Liver (tissue), 8 donors: ENCODE measurements at regions not wholly inside any gene's neighbourhood (a gene's known extent, or its start where the extent isn't known, plus 50 kb on each side); places are given as distances from the start of the nearest gene placed in this dataset.

Experiments used
- DNase-seq: peaks from one replicate; pipeline ENCODE4 v3.0.0-alpha.2; 2017; ENCODE audit warnings: low spot score
- H3K27ac ChIP-seq, 2 donors: one replicate each; pipeline ENCODE4 v1.7.0; 2013; ENCODE audit warnings: inconsistent platforms in 2 of 2, low read length in 2 of 2, control low read depth in 1 of 2, low read depth in 1 of 2, mild to moderate bottlenecking in 1 of 2
- H3K27me3 ChIP-seq, 4 donors: one replicate each; pipeline versions ENCODE4 v1.6.1 to v1.7.0; 2013; ENCODE audit warnings: low read length in 3 of 4, inconsistent platforms in 1 of 4, mild to moderate bottlenecking in 1 of 4, moderate library complexity in 1 of 4; ENCODE audit not compliant: control insufficient read depth in 4 of 4, insufficient read depth in 4 of 4
- H3K36me3 ChIP-seq, 4 donors: one replicate each; pipeline versions ENCODE4 v1.6.1 to v1.7.0; 2013; ENCODE audit warnings: low read length in 3 of 4, mild to moderate bottlenecking in 3 of 4, low read depth in 1 of 4, moderate library complexity in 1 of 4; ENCODE audit not compliant: control insufficient read depth in 4 of 4, insufficient read depth in 3 of 4
- H3K4me1 ChIP-seq, 4 donors: one replicate each; pipeline versions ENCODE4 v1.6.1 to v1.7.0; 2013; ENCODE audit warnings: low read length in 3 of 4, mild to moderate bottlenecking in 3 of 4, moderate library complexity in 1 of 4; ENCODE audit not compliant: control insufficient read depth in 4 of 4, insufficient read depth in 4 of 4
- H3K4me3 ChIP-seq, 3 donors: one replicate each; pipeline versions ENCODE4 v1.6.1 to v1.7.0; 2013; ENCODE audit warnings: low read length in 3 of 3, control low read depth in 1 of 3, low read depth in 1 of 3, mild to moderate bottlenecking in 1 of 3
- H3K9ac ChIP-seq, 2 donors: one replicate each; pipeline ENCODE4 v1.7.0; 2013; ENCODE audit warnings: low read length in 2 of 2, mild to moderate bottlenecking in 2 of 2, moderate library complexity in 2 of 2, control low read depth in 1 of 2, low read depth in 1 of 2
- H3K9me3 ChIP-seq, 4 donors: one replicate each; pipeline versions ENCODE4 v1.6.1 to v1.7.0; 2013; ENCODE audit warnings: low read length in 3 of 4; ENCODE audit not compliant: control insufficient read depth in 4 of 4
- CTCF ChIP-seq: fragments of 150-350 bp; IDR thresholded peaks from 2 replicates; pipeline ENCODE4 v1.5.1; 2017; ENCODE audit warnings: improper control_type of control experiment, low read depth, low read length; ENCODE audit not compliant: missing input control
- EGR1 ChIP-seq, 2 donors: IDR thresholded peaks; 2 replicates each; pipeline ENCODE4 v1.6.1; 2016 to 2018; ENCODE audit warnings: antibody characterized with exemption in 2 of 2, low read depth in 2 of 2
- FOXA1 ChIP-seq: IDR thresholded peaks from 2 replicates; pipeline ENCODE4 v1.6.1; 2016; ENCODE audit warnings: antibody characterized with exemption
- FOXA2 ChIP-seq: IDR thresholded peaks from 2 replicates; pipeline ENCODE4 v1.6.1; 2016; ENCODE audit warnings: antibody characterized with exemption
- GABPA ChIP-seq, 2 donors: IDR thresholded peaks in 1 of 2; conservative IDR thresholded peaks in 1 of 2; 2 replicates each; pipeline ENCODE4 v1.6.1; 2016; ENCODE audit warnings: antibody characterized with exemption in 2 of 2, mild to moderate bottlenecking in 1 of 2, moderate library complexity in 1 of 2
- HNF4A ChIP-seq, 2 donors: conservative IDR thresholded peaks; 2 replicates each; pipeline ENCODE4 v1.6.1; 2016; ENCODE audit warnings: antibody characterized with exemption in 2 of 2, mild to moderate bottlenecking in 2 of 2
- HNF4G ChIP-seq: IDR thresholded peaks from 2 replicates; pipeline ENCODE4 v1.6.1; 2016; ENCODE audit warnings: antibody characterized with exemption
- JUND ChIP-seq, 2 donors: IDR thresholded peaks; 2 replicates each; pipeline ENCODE4 v1.6.1; 2016; ENCODE audit warnings: antibody characterized with exemption in 2 of 2
- MAX ChIP-seq: IDR thresholded peaks from 2 replicates; pipeline ENCODE4 v1.6.1; 2016; ENCODE audit warnings: antibody characterized with exemption
- NR2F2 ChIP-seq: IDR thresholded peaks from 2 replicates; pipeline ENCODE4 v1.6.1; 2016; ENCODE audit warnings: antibody characterized with exemption
- RAD21 ChIP-seq, 2 donors: IDR thresholded peaks; 2 replicates each; pipeline ENCODE4 v1.6.1; 2016; ENCODE audit warnings: antibody characterized with exemption in 2 of 2, mild to moderate bottlenecking in 2 of 2
- RXRA ChIP-seq, 2 donors: IDR thresholded peaks; 2 replicates each; pipeline ENCODE4 v1.6.1; 2017 to 2018; ENCODE audit warnings: antibody characterized with exemption in 2 of 2, mild to moderate bottlenecking in 1 of 2
- SP1 ChIP-seq: IDR thresholded peaks from 2 replicates; pipeline ENCODE4 v1.6.1; 2018; ENCODE audit warnings: antibody characterized with exemption, mild to moderate bottlenecking
- TAF1 ChIP-seq: conservative IDR thresholded peaks from 2 replicates; pipeline ENCODE4 v1.6.1; 2016; ENCODE audit warnings: antibody characterized with exemption, mild to moderate bottlenecking
- YY1 ChIP-seq: IDR thresholded peaks from 2 replicates; pipeline ENCODE4 v1.6.1; 2016; ENCODE audit warnings: antibody characterized with exemption, mild to moderate bottlenecking
- WGBS: extraction: QIAGEN DNeasy Blood & Tissue Kit; methylation state at CpG from one replicate; pipeline ENCODE4 v1.1.7; 2013; 5-methylcytosine and 5-hydroxymethylcytosine counted together
- TF ChIP-seq, protein P1 (sequence below): IDR thresholded peaks from 2 replicates; pipeline ENCODE4 v1.6.1; 2016; ENCODE audit warnings: antibody characterized with exemption, mild to moderate bottlenecking
- TF ChIP-seq, protein P2 (sequence below): IDR thresholded peaks from 2 replicates; pipeline ENCODE4 v1.6.1; 2016; ENCODE audit warnings: antibody characterized with exemption
- TF ChIP-seq, protein P3 (sequence below): IDR thresholded peaks from 2 replicates; pipeline ENCODE4 v1.6.1; 2016; ENCODE audit warnings: antibody characterized with exemption
- donor health status: healthy.
- donor health status: healthy.
- donor health status: healthy.
- donor health status: healthy.
- donor health status: healthy.

- no peaks in the 10 kb centered on the region for H3K36me3 ChIP-seq
- no peaks in the 10 kb centered on the region for H3K9me3 ChIP-seq
- H3K27ac ChIP-seq = no peak overlapping the region
- H3K4me3 ChIP-seq = no peak overlapping the region
- no peak for DNase-seq
- TF ChIP-seq JUND (IDR thresholded peaks at IDR 0.05) (no peak), CTCF (no peak), GABPA (IDR thresholded peaks at IDR 0.05 in 1 of 2, conservative IDR thresholded peaks at IDR 0.05 in 1 of 2) (no peak), NR2F2 (no peak), YY1 (no peak), TAF1 (no peak), EGR1 (IDR thresholded peaks at IDR 0.05; ENCODE audit: low read depth in 2 of 2) (no peak)
- TF ChIP-seq, protein P1, sequence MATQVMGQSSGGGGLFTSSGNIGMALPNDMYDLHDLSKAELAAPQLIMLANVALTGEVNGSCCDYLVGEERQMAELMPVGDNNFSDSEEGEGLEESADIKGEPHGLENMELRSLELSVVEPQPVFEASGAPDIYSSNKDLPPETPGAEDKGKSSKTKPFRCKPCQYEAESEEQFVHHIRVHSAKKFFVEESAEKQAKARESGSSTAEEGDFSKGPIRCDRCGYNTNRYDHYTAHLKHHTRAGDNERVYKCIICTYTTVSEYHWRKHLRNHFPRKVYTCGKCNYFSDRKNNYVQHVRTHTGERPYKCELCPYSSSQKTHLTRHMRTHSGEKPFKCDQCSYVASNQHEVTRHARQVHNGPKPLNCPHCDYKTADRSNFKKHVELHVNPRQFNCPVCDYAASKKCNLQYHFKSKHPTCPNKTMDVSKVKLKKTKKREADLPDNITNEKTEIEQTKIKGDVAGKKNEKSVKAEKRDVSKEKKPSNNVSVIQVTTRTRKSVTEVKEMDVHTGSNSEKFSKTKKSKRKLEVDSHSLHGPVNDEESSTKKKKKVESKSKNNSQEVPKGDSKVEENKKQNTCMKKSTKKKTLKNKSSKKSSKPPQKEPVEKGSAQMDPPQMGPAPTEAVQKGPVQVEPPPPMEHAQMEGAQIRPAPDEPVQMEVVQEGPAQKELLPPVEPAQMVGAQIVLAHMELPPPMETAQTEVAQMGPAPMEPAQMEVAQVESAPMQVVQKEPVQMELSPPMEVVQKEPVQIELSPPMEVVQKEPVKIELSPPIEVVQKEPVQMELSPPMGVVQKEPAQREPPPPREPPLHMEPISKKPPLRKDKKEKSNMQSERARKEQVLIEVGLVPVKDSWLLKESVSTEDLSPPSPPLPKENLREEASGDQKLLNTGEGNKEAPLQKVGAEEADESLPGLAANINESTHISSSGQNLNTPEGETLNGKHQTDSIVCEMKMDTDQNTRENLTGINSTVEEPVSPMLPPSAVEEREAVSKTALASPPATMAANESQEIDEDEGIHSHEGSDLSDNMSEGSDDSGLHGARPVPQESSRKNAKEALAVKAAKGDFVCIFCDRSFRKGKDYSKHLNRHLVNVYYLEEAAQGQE = no peak
- H3K9ac ChIP-seq = no peak overlapping the region
- no peaks in the 10 kb centered on the region for H3K27me3 ChIP-seq
- H3K4me1 ChIP-seq = no peaks in the 10 kb centered on the region
- WGBS = 80% methylated on average over 3 of the region's 3 CpGs
Observed at GRCh38 chr17:51510940-51511339, 250.6 kb downstream of the UTP18 start.

- Histone ChIP-seq H3K9me3 (no peaks in the 10 kb centered on the region), H3K9ac (no peak overlapping the region), H3K4me1 (no peaks in the 10 kb centered on the region), H3K27me3 (no peaks in the 10 kb centered on the region), H3K4me3 (no peak overlapping the region), H3K36me3 (no peaks in the 10 kb centered on the region), H3K27ac (no peak overlapping the region)
- 89% methylated on average over 5 of the region's 5 CpGs for WGBS
- DNase-seq = no peak
- TF ChIP-seq MAX = no peak
- TF ChIP-seq RAD21 (IDR thresholded peaks at IDR 0.05) = no peak
- TF ChIP-seq, protein P2, sequence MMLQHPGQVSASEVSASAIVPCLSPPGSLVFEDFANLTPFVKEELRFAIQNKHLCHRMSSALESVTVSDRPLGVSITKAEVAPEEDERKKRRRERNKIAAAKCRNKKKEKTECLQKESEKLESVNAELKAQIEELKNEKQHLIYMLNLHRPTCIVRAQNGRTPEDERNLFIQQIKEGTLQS = no peak
- TF ChIP-seq JUND (IDR thresholded peaks at IDR 0.05) = no peak
- TF ChIP-seq TAF1 = no peak
- TF ChIP-seq FOXA1 = no peak
- TF ChIP-seq EGR1 (IDR thresholded peaks at IDR 0.05; ENCODE audit: low read depth in 2 of 2) = no peak
- TF ChIP-seq RXRA (IDR thresholded peaks at IDR 0.05) = no peak
- no peak for TF ChIP-seq YY1
- TF ChIP-seq SP1 = no peak
- no peak for TF ChIP-seq FOXA2
- TF ChIP-seq CTCF = no peak
- TF ChIP-seq, protein P3, sequence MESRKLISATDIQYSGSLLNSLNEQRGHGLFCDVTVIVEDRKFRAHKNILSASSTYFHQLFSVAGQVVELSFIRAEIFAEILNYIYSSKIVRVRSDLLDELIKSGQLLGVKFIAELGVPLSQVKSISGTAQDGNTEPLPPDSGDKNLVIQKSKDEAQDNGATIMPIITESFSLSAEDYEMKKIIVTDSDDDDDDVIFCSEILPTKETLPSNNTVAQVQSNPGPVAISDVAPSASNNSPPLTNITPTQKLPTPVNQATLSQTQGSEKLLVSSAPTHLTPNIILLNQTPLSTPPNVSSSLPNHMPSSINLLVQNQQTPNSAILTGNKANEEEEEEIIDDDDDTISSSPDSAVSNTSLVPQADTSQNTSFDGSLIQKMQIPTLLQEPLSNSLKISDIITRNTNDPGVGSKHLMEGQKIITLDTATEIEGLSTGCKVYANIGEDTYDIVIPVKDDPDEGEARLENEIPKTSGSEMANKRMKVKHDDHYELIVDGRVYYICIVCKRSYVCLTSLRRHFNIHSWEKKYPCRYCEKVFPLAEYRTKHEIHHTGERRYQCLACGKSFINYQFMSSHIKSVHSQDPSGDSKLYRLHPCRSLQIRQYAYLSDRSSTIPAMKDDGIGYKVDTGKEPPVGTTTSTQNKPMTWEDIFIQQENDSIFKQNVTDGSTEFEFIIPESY = no peak
- no peak for TF ChIP-seq HNF4G
- TF ChIP-seq, protein P1 = no peak
- TF ChIP-seq HNF4A (conservative IDR thresholded peaks at IDR 0.05) = no peak
Observed at GRCh38 chr17:51512220-51512907, 252.0 kb downstream of the UTP18 start.
